GM13976 (cell line): ENCODE measurements at regions not wholly inside any gene's neighbourhood (a gene's known extent, or its start where the extent isn't known, plus 50 kb on each side); places are given as distances from the start of the nearest gene placed in this dataset.

ENCODE experiments used
- DNase-seq: peaks from one replicate; pipeline ENCODE4 v3.0.0; 2012; ENCODE audit warnings: low spot score
- CTCF ChIP-seq: IDR thresholded peaks from 2 replicates; pipeline ENCODE4 v1.5.1; 2012; ENCODE audit warnings: borderline replicate concordance, mild to moderate bottlenecking; ENCODE audit not compliant: insufficient read depth; ENCODE audit errors: extremely low read depth, missing control alignments, control extremely low read depth
- in situ Hi-C: fragments of 300-500 bp; cut with MboI; formaldehyde crosslinking; loops from one replicate; pipeline ENCODE4 v1.12.0; 2022; ENCODE audit warnings: low sequenced_read_pairs, mixed read lengths, inconsistent platforms; ENCODE audit not compliant: unreplicated experiment

GRCh38 chr6:14701946-14702345 is 543.9 kb upstream of the JARID2 start:
- in situ Hi-C loops, result no loop called here
- no peak for TF ChIP-seq CTCF

DNA sequence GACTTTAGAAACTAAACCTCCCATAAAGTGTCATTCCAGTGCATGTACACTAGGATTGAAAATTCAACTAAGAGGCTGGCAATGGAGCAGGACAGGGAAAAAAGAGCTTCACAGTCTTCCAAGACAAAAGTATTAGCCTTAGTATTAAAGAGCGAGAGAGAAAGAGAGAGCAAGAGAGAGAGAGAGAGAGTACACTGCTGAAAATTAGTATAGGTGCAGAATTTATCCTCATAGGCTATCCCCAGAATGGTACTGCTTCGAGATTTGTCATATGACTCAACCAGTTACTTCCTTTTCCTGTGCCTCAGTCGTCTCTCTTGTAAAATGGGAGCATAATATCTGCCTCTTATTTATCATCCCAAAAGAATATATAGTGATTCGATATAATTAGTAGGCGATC is 543.2 kb upstream of the JARID2 start:
- no peak for DNase-seq
- in situ Hi-C loops, result no loop called here
- TF ChIP-seq CTCF, result no peak

More at GRCh38 chr6:14701946-14702345, 543.9 kb upstream of the JARID2 start:
- no peak for DNase-seq

- no peak for DNase-seq
- no peak for TF ChIP-seq CTCF
- in situ Hi-C loops, result no loop called here
Observed at GRCh38 chr6:14703586-14703985, 542.3 kb upstream of the JARID2 start.

DNA sequence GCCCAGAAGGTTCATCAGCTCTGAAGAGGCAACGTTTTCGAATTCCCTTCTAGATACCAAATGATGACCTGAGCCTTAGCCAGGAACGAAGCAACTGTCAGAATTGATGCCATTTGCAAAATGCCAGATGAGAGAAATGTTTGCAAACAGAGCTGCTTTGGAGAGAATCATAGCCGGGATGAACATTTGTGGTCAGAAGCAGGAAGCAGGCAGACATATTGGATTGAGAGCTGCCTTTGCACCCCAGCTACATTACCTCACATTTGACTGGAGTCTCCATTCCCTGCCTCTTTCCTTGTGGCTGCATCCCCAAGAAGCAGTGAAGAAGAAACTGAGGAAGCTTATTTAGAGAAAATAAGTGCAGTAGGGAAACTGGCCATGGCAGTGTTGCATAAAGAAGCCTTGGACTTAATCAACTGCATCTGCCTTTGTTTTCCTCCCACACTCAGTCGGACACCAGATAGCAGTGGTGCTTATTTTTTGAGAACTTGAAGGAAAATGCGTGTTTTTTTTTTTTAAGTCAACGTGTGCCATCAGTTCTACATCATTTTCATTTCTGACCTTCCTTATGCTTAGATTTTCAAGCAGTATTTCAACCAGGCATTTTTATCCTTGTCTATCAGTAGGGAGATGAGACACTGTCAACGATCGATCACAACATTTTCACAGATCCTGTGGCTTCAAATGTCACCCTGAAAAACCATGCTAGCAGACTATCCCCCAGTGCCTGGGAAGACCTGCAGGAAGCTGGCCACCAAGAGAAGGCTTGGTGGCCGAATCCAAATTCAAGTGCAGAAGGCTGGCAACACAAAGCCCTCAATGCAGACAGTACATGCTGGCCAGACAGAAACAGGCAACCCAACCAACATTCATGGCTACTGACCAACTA is 541.2 kb upstream of the JARID2 start:
- DNase-seq, result no peak
- no peak for TF ChIP-seq CTCF
- in situ Hi-C loops, result no loop called here

DNA sequence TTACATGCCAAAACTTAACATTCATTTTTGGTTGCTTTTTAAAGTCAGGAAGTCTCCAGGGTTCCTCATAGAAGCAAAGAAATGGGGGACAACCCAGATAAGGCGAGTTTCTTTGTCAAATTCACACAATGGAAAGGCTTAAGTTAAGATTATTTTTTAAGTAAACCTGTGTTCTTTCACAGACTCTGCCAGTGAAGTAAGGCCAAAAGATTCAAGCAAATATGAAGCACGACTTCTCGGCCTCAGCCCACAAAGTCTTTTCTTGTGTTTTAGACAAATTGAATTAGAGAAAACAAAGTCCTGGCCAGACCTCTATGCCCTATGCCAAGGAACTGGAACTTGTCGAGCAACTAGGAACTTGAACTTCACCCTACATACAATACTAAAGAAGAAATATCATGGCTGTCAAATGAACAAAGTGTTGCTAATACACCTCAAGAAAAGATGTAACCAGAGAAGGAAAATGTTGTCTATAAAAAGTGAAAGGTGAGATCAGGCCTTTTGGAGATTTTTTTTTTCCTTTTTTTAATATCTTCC is 540.0 kb upstream of the JARID2 start:
- in situ Hi-C loops, result no loop called here
- no peak for DNase-seq
- no peak for TF ChIP-seq CTCF

GRCh38 chr6:14706378-14706929 is 539.4 kb upstream of the JARID2 start:
- DNase-seq, result no peak

More at GRCh38 chr6:14706378-14706929, 539.4 kb upstream of the JARID2 start:
- in situ Hi-C loops, result no loop called here
- no peak for TF ChIP-seq CTCF
